Mesendoderm (in vitro differentiated cells): ENCODE measurements at regions not wholly inside any gene's neighbourhood (a gene's known extent, or its start where the extent isn't known, plus 50 kb on each side); places are given as distances from the start of the nearest gene placed in this dataset.

Source experiments
- DNase-seq: peaks from one replicate; pipeline ENCODE4 v3.0.0; 2013
- H2AK5ac ChIP-seq: 2 replicates; pipeline ENCODE4 v1.6.1; 2013; ENCODE audit warnings: low read length, inconsistent platforms
- H2BK120ac ChIP-seq: 2 replicates; pipeline ENCODE4 v1.6.1; 2013; ENCODE audit warnings: low read depth, mild to moderate bottlenecking, low read length, moderate library complexity, mixed read lengths
- H2BK15ac ChIP-seq: replicated peaks from 2 replicates; pipeline ENCODE4 v1.6.1; 2013; ENCODE audit warnings: low read depth, mild to moderate bottlenecking, moderate library complexity
- H2BK5ac ChIP-seq: 2 replicates; pipeline ENCODE4 v1.6.1; 2013; ENCODE audit warnings: low read length, inconsistent platforms
- H3K18ac ChIP-seq: 2 replicates; pipeline ENCODE4 v1.6.1; 2013; ENCODE audit warnings: mild to moderate bottlenecking, low read length, mixed read lengths
- H3K23ac ChIP-seq: one replicate; pipeline ENCODE4 v1.6.1; 2013; ENCODE audit warnings: low read length
- H3K27ac ChIP-seq: 2 replicates; pipeline ENCODE4 v1.5.1; 2013; ENCODE audit warnings: low read depth, mild to moderate bottlenecking, inconsistent platforms, low read length, moderate library complexity
- H3K27me3 ChIP-seq: 2 replicates; pipeline ENCODE4 v1.6.1; 2013; ENCODE audit warnings: low read length, control low read depth, mild to moderate bottlenecking, inconsistent platforms; ENCODE audit not compliant: insufficient read depth, poor library complexity
- H3K36me3 ChIP-seq: 2 replicates; pipeline ENCODE4 v1.6.1; 2013; ENCODE audit warnings: low read length, inconsistent platforms; ENCODE audit not compliant: control insufficient read depth, insufficient read depth
- H3K4ac ChIP-seq: one replicate; pipeline ENCODE4 v1.6.1; 2013; ENCODE audit warnings: low read depth, mild to moderate bottlenecking, low read length, moderate library complexity
- H3K4me1 ChIP-seq: 2 replicates; pipeline ENCODE4 v1.6.1; 2013; ENCODE audit warnings: low read depth, low read length, inconsistent platforms; ENCODE audit not compliant: control insufficient read depth
- H3K4me2 ChIP-seq: 2 replicates; pipeline ENCODE4 v1.6.1; 2013; ENCODE audit warnings: low read length
- H3K4me3 ChIP-seq: 2 replicates; pipeline ENCODE4 v1.5.1; 2013; ENCODE audit warnings: mild to moderate bottlenecking, low read length
- H3K56ac ChIP-seq: one replicate; pipeline ENCODE4 v1.6.1; 2013; ENCODE audit warnings: low read length
- H3K79me1 ChIP-seq: 2 replicates; pipeline ENCODE4 v1.6.1; 2013; ENCODE audit warnings: low read length, inconsistent platforms
- H3K79me2 ChIP-seq: 2 replicates; pipeline ENCODE4 v1.6.1; 2013; ENCODE audit warnings: mild to moderate bottlenecking, low read length; ENCODE audit not compliant: control insufficient read depth, insufficient read depth
- H3K9ac ChIP-seq: 2 replicates; pipeline ENCODE4 v1.6.1; 2013; ENCODE audit warnings: low read length, inconsistent platforms
- H4K5ac ChIP-seq: one replicate; pipeline ENCODE4 v1.6.1; 2013; ENCODE audit warnings: low read length
- H4K8ac ChIP-seq: one replicate; pipeline ENCODE4 v1.6.1; 2013; ENCODE audit warnings: low read depth, mild to moderate bottlenecking, control low read depth, low read length, moderate library complexity
- WGBS: extraction: QIAGEN DNeasy Blood & Tissue Kit; methylation state at CpG from one replicate; pipeline ENCODE4 v1.1.7; 2013; ENCODE audit warnings: low lambda C conversion rate, missing lambda C conversion rate; ENCODE audit not compliant: insufficient coverage; ENCODE audit errors: extremely low coverage; 5-methylcytosine and 5-hydroxymethylcytosine counted together

DNA sequence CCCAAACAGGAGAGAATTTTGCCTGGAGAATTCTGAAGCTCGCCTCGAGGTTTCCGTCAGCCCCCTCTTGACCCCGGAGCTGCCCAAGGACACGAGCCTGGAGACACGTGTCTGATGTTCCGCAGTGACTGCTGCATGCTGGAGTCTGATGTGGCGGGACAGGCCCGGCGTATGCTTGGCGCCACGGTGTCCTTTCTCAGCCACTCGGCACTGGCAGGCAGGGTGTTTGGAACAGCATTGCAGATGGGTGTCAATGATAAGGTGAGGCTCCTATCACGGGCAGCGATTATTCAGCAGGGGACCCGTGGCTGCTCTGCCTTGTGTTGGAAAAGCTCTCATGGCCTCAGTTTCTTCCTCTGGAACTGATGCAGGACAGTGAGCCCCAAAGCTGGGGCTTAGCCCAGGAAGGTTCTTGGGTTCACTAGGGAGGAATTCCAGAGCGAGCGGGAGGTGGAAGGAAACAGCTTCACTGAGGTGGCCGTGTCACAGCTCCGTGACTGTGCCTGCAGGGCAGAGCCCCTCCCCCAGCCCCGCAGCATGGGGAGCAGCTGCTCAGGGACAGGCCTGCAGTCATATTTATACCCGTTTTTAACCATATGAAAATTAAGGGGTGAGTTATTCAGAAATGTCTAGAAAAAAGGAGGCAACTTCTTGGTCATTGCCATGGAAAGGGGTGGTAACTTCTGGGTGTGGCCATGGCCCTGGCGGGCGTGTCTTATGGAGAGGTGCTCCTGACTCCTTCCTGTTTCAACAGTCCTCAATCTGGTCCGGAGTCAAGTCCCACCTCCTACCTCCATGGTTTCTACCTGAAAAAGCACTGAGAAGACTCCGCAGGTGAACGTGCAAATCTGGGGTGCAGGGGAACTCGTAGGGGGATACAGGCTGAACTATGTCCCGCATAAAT lies 123.4 kb downstream of the SIK1 start:
- Histone ChIP-seq H3K4me3 (no peak overlapping the region), H3K4me2 (no peak overlapping the region), H3K79me2 (no peaks in the 10 kb centered on the region), H3K79me1 (no peaks in the 10 kb centered on the region), H3K18ac (no peak overlapping the region), H2BK15ac (no peak overlapping the region), H3K9ac (no peak overlapping the region), H3K56ac (no peak overlapping the region), H3K23ac (no peak overlapping the region), H2AK5ac (no peak overlapping the region), H4K8ac (no peak overlapping the region), H3K4ac (no peak overlapping the region), H2BK5ac (no peak overlapping the region), H3K27ac (no peak overlapping the region), H3K27me3 (no peaks in the 10 kb centered on the region), H2BK120ac (no peak overlapping the region), H4K5ac (no peak overlapping the region), H3K36me3 (no peaks in the 10 kb centered on the region), H3K4me1 (no peaks in the 10 kb centered on the region)
- DNase-seq: no peak
- WGBS: no CpG with 5 or more reads among the region's 29 CpGs

- Histone ChIP-seq H3K23ac (no peak overlapping the region), H3K4ac (no peak overlapping the region), H3K79me1 (no peaks in the 10 kb centered on the region), H2BK120ac (no peak overlapping the region), H3K36me3 (no peaks in the 10 kb centered on the region), H3K9ac (no peak overlapping the region), H4K8ac (no peak overlapping the region), H3K56ac (no peak overlapping the region), H3K4me1 (no peaks in the 10 kb centered on the region), H2BK5ac (no peak overlapping the region), H4K5ac (no peak overlapping the region), H3K27me3 (no peaks in the 10 kb centered on the region), H3K4me3 (no peak overlapping the region), H3K79me2 (no peaks in the 10 kb centered on the region), H2AK5ac (no peak overlapping the region), H2BK15ac (no peak overlapping the region), H3K27ac (no peak overlapping the region), H3K18ac (no peak overlapping the region), H3K4me2 (no peak overlapping the region)
- no CpG with 5 or more reads among the region's 14 CpGs for WGBS
- DNase-seq: no peak
Measured at GRCh38 chr21:43302769-43303168, 124.2 kb downstream of the SIK1 start.

DNA sequence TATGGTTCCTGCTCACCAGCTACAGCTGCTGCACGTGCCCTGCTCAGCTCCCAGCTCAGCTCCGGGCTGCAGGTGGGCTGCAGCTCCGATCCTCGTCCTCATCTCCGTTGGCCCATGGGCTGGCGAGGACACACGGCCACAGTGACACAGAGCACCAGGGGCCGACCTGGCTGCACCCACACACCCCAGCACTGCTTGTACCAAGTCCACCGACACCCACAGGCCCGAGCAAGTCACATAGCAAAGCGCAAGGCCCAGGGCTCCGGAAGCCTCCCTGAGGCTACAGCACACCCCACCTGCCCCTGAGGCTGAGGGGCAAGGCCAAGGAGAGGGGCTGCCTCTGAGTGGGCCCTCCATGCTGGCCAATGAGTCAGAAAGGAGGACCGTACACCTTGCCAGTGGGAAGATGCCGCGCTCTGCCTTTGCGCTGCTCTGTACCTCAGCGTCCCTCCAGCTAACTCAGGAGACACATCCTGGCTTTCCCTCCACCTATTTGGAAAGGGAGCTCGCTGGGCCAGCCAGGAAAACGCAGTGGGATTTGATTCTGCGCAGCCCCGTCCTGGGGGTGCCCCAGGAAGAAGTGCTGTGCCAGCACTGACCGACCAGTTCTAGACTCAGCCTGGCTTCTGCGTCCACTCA lies 124.8 kb downstream of the SIK1 start:
- no peak for DNase-seq
- WGBS: no CpG with 5 or more reads among the region's 23 CpGs
- Histone ChIP-seq H3K27ac (no peak overlapping the region), H3K27me3 (no peaks in the 10 kb centered on the region), H3K4ac (no peak overlapping the region), H2BK120ac (no peak overlapping the region), H3K9ac (no peak overlapping the region), H3K56ac (no peak overlapping the region), H2BK15ac (no peak overlapping the region), H3K4me1 (no peaks in the 10 kb centered on the region), H3K36me3 (no peaks in the 10 kb centered on the region), H2BK5ac (no peak overlapping the region), H3K18ac (no peak overlapping the region), H4K5ac (no peak overlapping the region), H3K79me1 (no peaks in the 10 kb centered on the region), H2AK5ac (no peak overlapping the region), H4K8ac (no peak overlapping the region), H3K4me2 (no peak overlapping the region), H3K23ac (no peak overlapping the region), H3K4me3 (no peak overlapping the region), H3K79me2 (no peaks in the 10 kb centered on the region)

GRCh38 chr21:43301409-43302061 lies 125.4 kb downstream of the SIK1 start:
- Histone ChIP-seq H3K23ac (no peak overlapping the region), H3K36me3 (no peaks in the 10 kb centered on the region), H3K9ac (no peak overlapping the region), H3K27ac (no peak overlapping the region), H3K56ac (no peak overlapping the region), H2BK15ac (no peak overlapping the region), H3K4me3 (no peak overlapping the region), H2BK120ac (no peak overlapping the region), H3K79me2 (no peaks in the 10 kb centered on the region), H3K18ac (no peak overlapping the region), H2AK5ac (no peak overlapping the region), H3K79me1 (no peaks in the 10 kb centered on the region), H3K27me3 (no peaks in the 10 kb centered on the region), H4K8ac (no peak overlapping the region), H3K4ac (no peak overlapping the region), H4K5ac (no peak overlapping the region), H2BK5ac (no peak overlapping the region), H3K4me1 (no peaks in the 10 kb centered on the region), H3K4me2 (no peak overlapping the region)
- DNase-seq: no peak
- WGBS: no CpG with 5 or more reads among the region's 19 CpGs

DNA sequence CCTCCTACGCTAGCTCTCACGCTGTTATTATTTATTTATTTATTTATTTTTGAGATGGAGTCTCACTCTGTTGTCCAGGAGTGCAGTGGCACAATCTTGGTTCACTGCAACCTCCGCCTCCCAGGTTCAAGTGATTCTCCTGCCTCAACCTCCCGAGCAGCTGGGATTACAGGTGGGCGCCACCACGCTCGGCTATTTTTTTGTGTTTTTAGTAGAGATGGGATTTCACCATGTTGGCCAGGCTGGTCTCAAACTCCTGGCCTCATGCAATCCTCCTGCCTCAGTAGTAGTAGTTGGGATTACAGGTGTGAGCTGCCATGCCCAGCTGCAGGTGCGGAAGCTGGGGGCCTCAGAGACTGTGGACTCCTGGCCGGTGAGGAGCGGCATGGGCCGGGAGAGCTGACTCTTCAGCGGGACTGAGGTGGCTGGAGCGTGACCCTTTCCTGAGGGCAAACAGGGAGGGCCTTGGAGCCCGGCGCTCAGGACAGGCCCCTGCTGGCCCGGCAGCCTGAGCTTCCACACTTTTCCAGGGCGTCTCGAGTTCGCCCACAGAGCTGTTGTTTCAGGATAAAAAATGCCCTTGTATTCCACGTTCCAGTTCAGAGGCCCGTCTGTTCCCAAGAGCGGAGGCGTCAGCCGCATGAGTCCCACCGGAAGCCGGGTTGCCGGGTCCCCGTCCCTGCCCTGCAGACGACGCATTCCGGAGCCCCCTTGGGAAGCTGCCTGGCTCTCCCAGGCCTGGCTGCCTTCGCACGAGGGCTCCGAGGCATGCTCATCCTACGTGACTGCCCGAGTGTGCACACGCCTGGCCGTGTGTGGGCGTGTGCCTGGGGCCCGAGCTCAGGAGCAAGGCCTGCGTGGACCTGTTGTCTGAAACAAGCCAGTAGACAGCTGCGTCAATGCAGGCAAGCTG lies 126.2 kb downstream of the SIK1 start:
- H3K27ac ChIP-seq: no peak overlapping the region
- H2AK5ac ChIP-seq: no peak overlapping the region
- no peaks in the 10 kb centered on the region for H3K36me3 ChIP-seq
- H3K4me2 ChIP-seq: no peak overlapping the region
- no peak overlapping the region for H4K8ac ChIP-seq
- no peak overlapping the region for H3K23ac ChIP-seq
- no peak overlapping the region for H2BK15ac ChIP-seq
- H2BK120ac ChIP-seq: no peak overlapping the region
- H3K4ac ChIP-seq: no peak overlapping the region
- WGBS: no CpG with 5 or more reads among the region's 42 CpGs
- no peak overlapping the region for H3K18ac ChIP-seq
- no peak overlapping the region for H4K5ac ChIP-seq
- no peak overlapping the region for H2BK5ac ChIP-seq
- H3K27me3 ChIP-seq: no peaks in the 10 kb centered on the region
- H3K56ac ChIP-seq: no peak overlapping the region
- no peak overlapping the region for H3K4me3 ChIP-seq
- H3K4me1 ChIP-seq: no peaks in the 10 kb centered on the region
- DNase-seq: no peak
- no peaks in the 10 kb centered on the region for H3K79me2 ChIP-seq
- no peaks in the 10 kb centered on the region for H3K79me1 ChIP-seq
- no peak overlapping the region for H3K9ac ChIP-seq
